ENCODE measurements at regions not wholly inside any gene's neighbourhood (a gene's known extent, or its start where the extent isn't known, plus 50 kb on each side); places are given as distances from the start of the nearest gene placed in this dataset.

- Histone ChIP-seq H3K4me3 (ENCODE audit: low read depth, low read length) (no peak overlapping the region), H3K27me3 (ENCODE audit: control insufficient read depth, insufficient read depth, low read length) (no peaks in the 10 kb centered on the region), H3K27ac (ENCODE audit: low read depth, low read length) (no peak overlapping the region), H3K9me3 (ENCODE audit: control insufficient read depth, insufficient read depth, low read length) (no peaks in the 10 kb centered on the region)
- POLR2A ChIA-PET = no interaction called here
- CTCF ChIA-PET = no interaction called here
- DNase-seq (ENCODE audit: low read depth, low spot score) = no peak
- no peak for TF ChIP-seq CTCF (IDR thresholded peaks at IDR 0.05; ENCODE audit: low read depth, low read length)
These were observed 335.6 kb upstream of the PBX1 start for GRCh38 chr1:164223378-164223777.

- no peak overlapping the region for H3K4me3 ChIP-seq (ENCODE audit: low read depth, low read length)
- no peak overlapping the region for H3K27ac ChIP-seq (ENCODE audit: low read depth, low read length)
- CTCF ChIA-PET = no interaction called here
- POLR2A ChIA-PET = no interaction called here
- H3K27me3 ChIP-seq (ENCODE audit: control insufficient read depth, insufficient read depth, low read length) = no peaks in the 10 kb centered on the region
- DNase-seq (ENCODE audit: low read depth, low spot score) = no peak
- TF ChIP-seq CTCF (IDR thresholded peaks at IDR 0.05; ENCODE audit: low read depth, low read length) = no peak
- no peaks in the 10 kb centered on the region for H3K9me3 ChIP-seq (ENCODE audit: control insufficient read depth, insufficient read depth, low read length)
These were observed 334.0 kb upstream of the PBX1 start for GRCh38 chr1:164225011-164225410.

- DNase-seq (ENCODE audit: low read depth, low spot score) = no peak
- no peak for TF ChIP-seq CTCF (IDR thresholded peaks at IDR 0.05; ENCODE audit: low read depth, low read length)
- CTCF ChIA-PET = no interaction called here
These were observed 332.0 kb upstream of the PBX1 start for GRCh38 chr1:164226977-164227376.

GRCh38 chr1:164228928-164229327 lies 330.1 kb upstream of the PBX1 start:
- Histone ChIP-seq H3K4me3 (ENCODE audit: low read depth, low read length) (no peak overlapping the region), H3K27me3 (ENCODE audit: control insufficient read depth, insufficient read depth, low read length) (no peaks in the 10 kb centered on the region), H3K9me3 (ENCODE audit: control insufficient read depth, insufficient read depth, low read length) (no peaks in the 10 kb centered on the region), H3K27ac (ENCODE audit: low read depth, low read length) (no peak overlapping the region)
- ChIA-PET POLR2A (no interaction called here), CTCF (no interaction called here)
- DNase-seq (ENCODE audit: low read depth, low spot score) = no peak
- TF ChIP-seq CTCF (IDR thresholded peaks at IDR 0.05; ENCODE audit: low read depth, low read length) = no peak

More at GRCh38 chr1:164226977-164227376, 332.0 kb upstream of the PBX1 start:
- no peaks in the 10 kb centered on the region for H3K9me3 ChIP-seq (ENCODE audit: control insufficient read depth, insufficient read depth, low read length)
- H3K4me3 ChIP-seq (ENCODE audit: low read depth, low read length) = no peak overlapping the region
- H3K27ac ChIP-seq (ENCODE audit: low read depth, low read length) = no peak overlapping the region
- H3K27me3 ChIP-seq (ENCODE audit: control insufficient read depth, insufficient read depth, low read length) = no peaks in the 10 kb centered on the region
- POLR2A ChIA-PET = no interaction called here

GRCh38 chr1:164233149-164233548 lies 325.8 kb upstream of the PBX1 start:
- TF ChIP-seq CTCF (IDR thresholded peaks at IDR 0.05; ENCODE audit: low read depth, low read length) = no peak
- H3K4me3 ChIP-seq (ENCODE audit: low read depth, low read length) = no peak overlapping the region
- no peak for DNase-seq (ENCODE audit: low read depth, low spot score)
- H3K9me3 ChIP-seq (ENCODE audit: control insufficient read depth, insufficient read depth, low read length) = no peaks in the 10 kb centered on the region
- no peaks in the 10 kb centered on the region for H3K27me3 ChIP-seq (ENCODE audit: control insufficient read depth, insufficient read depth, low read length)
- ChIA-PET CTCF (no interaction called here), POLR2A (no interaction called here)
- no peak overlapping the region for H3K27ac ChIP-seq (ENCODE audit: low read depth, low read length)
